ENCODE measurements at regions not wholly inside any gene's neighbourhood (a gene's known extent, or its start where the extent isn't known, plus 50 kb on each side); places are given as distances from the start of the nearest gene placed in this dataset.
"Not testable (repeated sequence)": the region's sequence is repeated elsewhere in the genome, so short reads cannot be mapped to it uniquely, and the experiment has no call there.

DNA sequence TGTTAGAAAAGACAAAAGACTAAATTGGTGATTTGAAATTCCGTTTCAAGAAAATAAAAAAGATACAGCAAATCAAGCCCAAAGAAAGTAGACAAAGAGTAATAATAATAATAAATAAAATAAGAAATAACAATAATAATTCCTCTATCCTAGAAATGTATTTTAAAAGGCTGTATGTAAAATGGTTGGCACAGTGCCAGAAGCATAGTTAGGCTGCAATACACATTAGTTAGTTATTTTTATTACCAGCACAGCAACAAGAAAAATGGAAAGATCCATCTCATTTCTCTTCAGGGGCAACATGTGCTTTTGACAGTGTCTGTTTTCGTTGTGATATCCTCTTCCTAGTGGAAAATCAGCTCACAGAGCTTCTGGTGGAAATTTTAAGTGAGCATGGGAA, 174.1 kb upstream of the TMTC1 start:
- no peak for DNase-seq (ENCODE audit: low spot score)

- no peak for DNase-seq (ENCODE audit: low spot score)
Measured at GRCh38 chr12:29945904-29946303, 162.2 kb upstream of the TMTC1 start.

- no peak for DNase-seq (ENCODE audit: low spot score)
Measured at GRCh38 chr12:29944269-29945000, 160.7 kb upstream of the TMTC1 start.

- DNase-seq (ENCODE audit: low spot score), result no peak
Measured at GRCh38 chr12:29943683-29944082, 159.9 kb upstream of the TMTC1 start.

DNA sequence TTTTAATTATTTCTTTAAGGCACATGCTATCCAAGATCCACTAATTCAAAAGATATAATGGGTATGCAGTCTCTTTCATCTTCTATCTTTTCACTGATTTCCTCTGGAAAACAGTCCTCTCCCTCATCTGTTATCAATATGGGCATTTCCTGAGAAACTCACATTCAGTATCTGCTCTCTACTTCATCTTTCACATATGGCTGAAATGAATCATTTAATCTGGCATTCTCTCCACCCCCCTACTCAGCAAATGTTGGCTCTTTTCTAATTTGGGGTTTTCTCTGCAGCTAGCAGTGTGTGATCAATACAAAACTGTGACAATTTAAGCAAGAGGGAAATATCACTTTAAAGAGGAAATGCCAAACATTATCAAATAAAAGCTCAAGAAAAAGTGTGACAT, 157.1 kb upstream of the TMTC1 start:
- DNase-seq (ENCODE audit: low spot score), result no peak

- DNase-seq (ENCODE audit: low spot score), result no peak
Measured at GRCh38 chr12:29930503-29930902, 146.8 kb upstream of the TMTC1 start.

DNA sequence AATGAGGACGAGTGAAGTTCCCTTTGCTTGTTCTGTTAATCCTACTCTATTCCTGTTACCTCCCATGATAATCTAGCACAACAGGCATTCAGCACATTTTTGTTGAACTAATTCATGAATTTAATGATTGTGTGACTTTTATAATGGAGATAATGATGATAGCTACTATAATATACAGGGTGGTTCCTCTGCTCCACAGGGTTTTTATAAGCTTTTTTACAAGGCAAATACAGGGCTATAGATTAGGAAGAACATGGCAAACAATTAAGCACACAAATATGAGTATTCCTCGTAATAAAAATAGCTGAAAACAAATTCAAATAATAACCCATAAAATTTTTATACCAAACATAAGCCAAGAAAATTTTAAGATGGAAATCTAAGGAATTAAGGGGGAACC, 145.6 kb upstream of the TMTC1 start:
- DNase-seq (ENCODE audit: low spot score), result no peak

GRCh38 chr12:29921307-29921706, 137.6 kb upstream of the TMTC1 start:
- DNase-seq (ENCODE audit: low spot score), result no peak

DNA sequence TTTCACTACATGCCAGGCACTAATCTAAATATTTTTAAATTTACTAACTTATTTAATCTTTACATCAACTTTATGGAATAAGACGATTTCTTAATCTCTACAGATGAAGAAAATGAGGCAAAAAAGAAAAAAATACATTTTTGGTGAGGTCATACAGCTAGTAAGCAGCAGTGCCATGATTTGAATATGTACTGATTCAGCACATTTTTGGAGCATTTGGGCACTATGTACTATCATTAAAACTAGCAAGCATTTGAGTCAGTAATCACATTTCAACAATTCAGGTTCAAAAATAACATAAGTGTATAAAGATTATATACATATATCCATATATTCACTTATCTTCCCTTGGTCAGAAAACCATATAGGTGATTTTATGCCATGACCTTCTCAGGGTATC, 124.4 kb upstream of the TMTC1 start:
- no peak for DNase-seq (ENCODE audit: low spot score)

GRCh38 chr12:29907461-29907860, 123.7 kb upstream of the TMTC1 start:
- no peak for DNase-seq (ENCODE audit: low spot score)

GRCh38 chr12:29902043-29902442, 118.3 kb upstream of the TMTC1 start:
- no peak for DNase-seq (ENCODE audit: low spot score)

DNA sequence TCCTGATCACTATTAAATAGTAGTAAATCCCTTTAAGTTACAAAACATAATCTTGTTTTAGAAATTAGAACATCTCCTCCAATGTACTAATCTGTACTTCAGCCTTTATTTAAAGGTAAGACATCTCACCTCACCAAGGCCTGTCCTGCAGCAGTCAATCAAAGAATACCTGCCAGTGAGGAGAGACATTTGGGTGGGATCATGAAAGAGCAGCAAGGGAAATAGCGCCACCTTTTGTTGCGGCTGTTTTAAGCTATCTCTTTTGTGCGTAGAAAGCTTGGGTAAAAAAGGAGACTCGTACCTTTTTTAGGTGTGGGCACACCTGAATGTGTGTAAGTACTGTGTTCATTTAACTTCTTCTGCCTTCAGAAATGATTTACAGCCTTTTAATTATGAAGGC, 117.8 kb upstream of the TMTC1 start:
- DNase-seq (ENCODE audit: low spot score), result no peak

DNA sequence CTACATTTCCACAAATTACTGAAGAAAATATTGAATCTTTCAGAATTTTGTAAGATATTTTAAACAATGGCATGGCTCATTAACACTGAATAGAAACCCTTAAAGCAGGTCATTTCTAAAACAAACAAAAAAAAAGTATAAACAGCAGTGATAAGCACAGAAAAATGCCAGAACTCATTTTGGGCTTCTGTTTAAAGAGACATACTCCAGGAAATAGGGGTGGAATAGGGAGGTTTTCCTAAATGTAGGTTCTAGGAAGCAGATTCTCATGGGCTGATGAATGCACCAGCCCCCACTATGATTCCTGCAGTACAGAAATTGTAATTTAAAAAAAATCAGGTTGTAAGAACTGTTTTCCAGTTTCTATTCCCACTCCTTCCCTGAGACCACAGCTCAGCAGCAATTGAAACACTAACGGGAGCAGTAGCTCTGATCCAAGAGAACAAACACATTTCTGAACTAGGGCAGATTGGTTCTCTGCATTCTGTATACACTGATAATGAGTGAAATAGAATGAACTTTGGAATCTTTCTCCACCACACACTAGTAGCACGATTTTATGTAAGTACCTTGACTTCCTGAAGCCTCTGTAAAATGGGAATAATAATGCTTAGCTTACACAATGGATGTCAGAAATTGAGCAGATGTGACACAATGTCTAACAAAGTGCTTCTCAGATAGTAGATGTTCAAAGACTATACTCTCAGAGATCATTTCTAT, 115.6 kb upstream of the TMTC1 start:
- no peak for DNase-seq (ENCODE audit: low spot score)

- no peak for DNase-seq (ENCODE audit: low spot score)
Measured at GRCh38 chr12:29895966-29896365, 112.2 kb upstream of the TMTC1 start.

- DNase-seq (ENCODE audit: low spot score), result no peak
Measured at GRCh38 chr12:29893002-29893401, 109.3 kb upstream of the TMTC1 start.

GRCh38 chr12:29891792-29892191, 108.0 kb upstream of the TMTC1 start:
- no peak for DNase-seq (ENCODE audit: low spot score)

DNA sequence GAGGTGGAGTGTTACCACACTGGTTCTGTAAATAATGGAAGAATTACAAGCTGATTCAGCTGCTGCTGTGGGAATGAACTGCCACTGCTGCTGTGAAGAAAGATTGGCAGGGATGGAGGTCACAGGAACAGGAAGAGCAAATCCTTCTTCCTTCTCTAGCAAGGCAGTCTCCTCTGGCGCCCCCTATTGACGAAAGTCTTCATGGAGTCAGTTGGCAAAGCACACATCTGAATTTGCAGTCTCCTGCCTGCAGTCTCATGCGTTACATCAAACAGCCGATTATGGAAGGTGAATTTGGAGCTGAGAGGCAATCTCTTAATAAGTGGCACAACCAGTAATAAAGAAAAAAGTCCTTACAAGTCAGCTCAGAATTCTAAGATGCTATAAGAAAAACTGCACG, 106.0 kb upstream of the TMTC1 start:
- peak; percentile 5 for DNase-seq (ENCODE audit: low spot score)

- DNase-seq (ENCODE audit: low spot score), result no peak
Measured at GRCh38 chr12:29888777-29889176, 105.0 kb upstream of the TMTC1 start.

DNA sequence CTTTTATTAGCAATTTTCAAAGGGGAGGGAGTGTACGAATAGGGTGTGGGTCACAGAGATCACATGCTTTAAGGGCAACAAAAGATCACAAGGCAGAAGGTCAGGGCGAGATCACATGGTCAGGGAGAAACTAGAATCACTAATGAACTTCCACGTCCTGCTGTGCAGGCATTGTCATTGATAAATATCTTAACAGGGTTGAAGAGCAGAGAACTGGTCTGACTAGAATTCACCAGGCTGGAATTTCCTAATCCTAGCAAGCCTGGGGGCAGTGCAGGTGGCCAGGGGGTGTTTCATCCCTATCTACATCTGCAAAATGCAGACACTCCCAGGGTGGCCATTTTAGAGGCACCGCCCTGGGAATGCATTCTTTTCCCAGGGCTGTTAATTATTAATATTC, 101.2 kb upstream of the TMTC1 start:
- DNase-seq (ENCODE audit: low spot score), result not testable (repeated sequence)

DNA sequence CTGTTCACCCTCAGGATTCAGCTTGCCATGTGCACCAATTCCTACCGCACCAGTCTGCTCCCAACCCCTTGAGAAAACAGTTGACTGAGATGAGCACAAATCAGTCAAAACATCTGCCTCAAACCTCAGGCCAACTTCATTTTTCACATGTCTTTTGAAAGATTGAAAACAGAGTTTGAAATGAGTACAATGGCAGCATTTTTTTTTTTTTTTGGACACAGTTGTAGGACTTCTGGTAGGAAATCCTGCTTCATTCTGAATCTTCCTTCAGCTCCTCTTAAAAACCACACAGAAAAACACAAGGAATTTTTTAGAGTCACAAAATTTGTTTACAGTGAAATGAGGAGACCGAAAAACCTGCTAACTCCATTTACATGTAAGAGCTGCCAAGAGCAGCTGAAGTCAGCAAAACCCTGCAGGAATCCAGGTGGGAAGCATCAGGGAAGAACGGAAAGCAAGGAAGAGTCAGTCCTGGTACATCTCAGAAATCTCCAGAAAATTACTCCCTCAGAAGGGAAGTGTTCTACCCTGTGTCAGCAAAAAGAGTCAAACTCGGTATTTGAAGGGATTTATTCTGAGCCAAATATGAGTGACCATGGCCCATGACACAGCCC, 100.3 kb upstream of the TMTC1 start:
- no peak for DNase-seq (ENCODE audit: low spot score)

DNA sequence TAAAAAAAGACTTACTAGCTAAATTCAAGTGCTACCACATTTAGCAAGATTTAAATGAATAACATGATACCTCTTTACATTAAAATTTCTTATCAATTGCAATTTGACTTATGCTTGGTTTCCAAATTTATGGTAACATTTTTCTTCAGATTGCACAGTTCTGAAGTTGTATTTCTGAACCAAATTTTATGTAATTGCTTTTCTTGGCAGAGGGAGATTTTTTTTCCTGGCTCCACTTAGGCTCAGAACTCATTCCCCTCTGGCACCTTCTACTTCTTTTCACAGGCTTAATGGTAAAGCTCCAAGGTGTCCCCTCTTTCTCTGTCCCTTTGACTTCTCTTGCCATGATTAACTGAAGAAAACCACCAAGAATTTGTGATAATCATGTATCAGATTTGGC, 99.8 kb upstream of the TMTC1 start:
- no peak for DNase-seq (ENCODE audit: low spot score)

- DNase-seq (ENCODE audit: low spot score), result no peak
Measured at GRCh38 chr12:29882846-29883245, 99.1 kb upstream of the TMTC1 start.

DNA sequence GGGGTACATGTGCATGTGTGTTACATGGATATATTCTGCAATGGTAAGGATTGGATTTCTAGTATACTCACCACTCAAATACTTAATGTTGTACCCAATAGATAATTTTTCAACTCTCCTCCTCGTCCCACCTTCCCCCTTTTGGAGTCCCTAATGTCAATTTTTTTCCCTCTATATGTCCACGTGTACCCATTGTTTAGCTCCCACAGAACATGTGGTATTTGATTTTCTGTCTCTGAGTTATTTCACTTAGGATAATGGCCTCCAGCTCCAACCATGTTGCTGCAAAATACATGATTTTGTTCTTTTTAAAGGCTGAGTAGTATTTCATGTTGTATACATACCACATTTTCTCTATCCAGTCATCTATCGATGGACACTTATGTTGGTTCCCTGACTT, 97.2 kb upstream of the TMTC1 start:
- DNase-seq (ENCODE audit: low spot score), result no peak

Measured in HuH-7 (cell line).